GM12878 (cell line): ENCODE measurements at regions not wholly inside any gene's neighbourhood (a gene's known extent, or its start where the extent isn't known, plus 50 kb on each side); places are given as distances from the start of the nearest gene placed in this dataset.

Source experiments
- ATAC-seq: fragments of 200-7000 bp; cut with Tn5 transposase; 3 replicates; pipeline ENCODE4 v1.9.1; 2020; ENCODE audit warnings: mild to moderate bottlenecking, moderate library complexity
- BruUV-seq: library from RNA; stranded (reverse); fragments of 400-500 nt; replicated peaks from 2 replicates; lab custom pipeline; 2021; lab: Mats Ljungman, UMichigan
- CTCF ChIA-PET: fragments of 300-600 bp; sonication (Branson Sonifier 250); formaldehyde crosslinking; extraction: SDS; loops from one replicate; lab custom pipeline; 2021; ENCODE audit warnings: inconsistent platforms; lab: Yijun Ruan, JAX
- POLR2A ChIA-PET: fragments of 350-600 bp; formaldehyde crosslinking; extraction: SDS; loops from one replicate; lab custom pipeline; 2021; ENCODE audit warnings: inconsistent platforms; lab: Charles Lee
- RAD21 ChIA-PET: fragments of 300-600 bp; sonication (Branson Sonifier 250); formaldehyde crosslinking; loops from one replicate; lab custom pipeline; 2023; ENCODE audit warnings: antibody characterized with exemption; ENCODE audit not compliant: unreplicated experiment; lab: Charles Lee
- SMC1A ChIA-PET: fragments of 300-600 bp; sonication (Branson Sonifier 250); formaldehyde crosslinking; loops from one replicate; lab custom pipeline; 2023; ENCODE audit not compliant: unreplicated experiment, uncharacterized antibody; lab: Charles Lee
- DNase-seq: peaks from one replicate; pipeline ENCODE4 v3.0.0-alpha.2; 2011; ENCODE audit warnings: low read depth, low spot score
- FAIRE-seq: peaks from 3 replicates; lab custom pipeline; 2011; peaks lifted over from hg19 to GRCh38; lab: Jason Lieb, UNC
- H2AFZ ChIP-seq: 2 replicates; pipeline ENCODE4 v1.6.0; 2011; ENCODE audit warnings: low read depth, low read length, control low read depth; ENCODE audit not compliant: control insufficient read depth
- H3K27ac ChIP-seq: 2 replicates; pipeline ENCODE4 v1.5.1; 2011; ENCODE audit warnings: control low read depth; ENCODE audit not compliant: control insufficient read depth, insufficient read depth
- H3K27me3 ChIP-seq, 2 experiments: replicated peaks in 1 of 2; 2 replicates each; pipeline versions ENCODE4 v1.6.0 to v1.6.1; 2011; ENCODE audit warnings: low read length in 1 of 2; ENCODE audit not compliant: control insufficient read depth in 2 of 2, insufficient read depth in 2 of 2
- H3K36me3 ChIP-seq, 2 experiments: 2 replicates each; pipeline ENCODE4 v1.5.1; 2011; ENCODE audit warnings: low read length in 1 of 2; ENCODE audit not compliant: control insufficient read depth in 2 of 2, insufficient read depth in 2 of 2
- H3K4me1 ChIP-seq: 2 replicates; pipeline ENCODE4 v1.6.1; 2011; ENCODE audit warnings: mild to moderate bottlenecking, low read length, moderate library complexity, mixed read lengths; ENCODE audit not compliant: control insufficient read depth, insufficient read depth
- H3K4me2 ChIP-seq: 2 replicates; pipeline ENCODE4 v1.6.0; 2011; ENCODE audit warnings: control low read depth; ENCODE audit not compliant: control insufficient read depth, insufficient read depth
- H3K4me3 ChIP-seq: fragments of 200-600 bp; sonication (generic); 2 replicates; pipeline ENCODE4 v1.5.1; 2016
- H3K79me2 ChIP-seq: 2 replicates; pipeline ENCODE4 v1.6.0; 2011; ENCODE audit warnings: low read length; ENCODE audit not compliant: control insufficient read depth, insufficient read depth
- H3K9ac ChIP-seq: 2 replicates; pipeline ENCODE4 v1.8.0; 2011; ENCODE audit warnings: low read length, control low read depth, mixed read lengths; ENCODE audit not compliant: control insufficient read depth, insufficient read depth
- H3K9me3 ChIP-seq: replicated peaks from 3 replicates; pipeline ENCODE4 v1.5.1; 2011; ENCODE audit warnings: mild to moderate bottlenecking, low read length; ENCODE audit not compliant: control insufficient read depth, insufficient read depth
- H4K20me1 ChIP-seq: 2 replicates; pipeline ENCODE4 v1.6.0; 2011; ENCODE audit not compliant: control insufficient read depth, insufficient read depth
- ASH2L ChIP-seq: fragments of 300-600, 200-600 bp; sonication (generic); IDR thresholded peaks from 2 replicates; pipeline ENCODE4 v1.6.1; 2017; ENCODE audit warnings: low read depth, mild to moderate bottlenecking, borderline replicate concordance
- CEBPB ChIP-seq, 2 experiments: fragments of 150-350 bp in 1 of 2; IDR thresholded peaks; 2 replicates each; pipeline ENCODE4 v1.6.1; 2012 to 2014; ENCODE audit warnings: low read depth in 2 of 2, low read length in 2 of 2, borderline replicate concordance in 1 of 2, inconsistent platforms in 1 of 2
- CHD2 ChIP-seq: IDR thresholded peaks from 2 replicates; pipeline ENCODE4 v1.6.1; 2011; ENCODE audit warnings: low read depth, low read length, improper control_type of control experiment, borderline replicate concordance
- IRF3 ChIP-seq: fragments of 450-650 bp; IDR thresholded peaks from 2 replicates; pipeline ENCODE4 v1.6.1; 2014; ENCODE audit warnings: mild to moderate bottlenecking
- KLF5 ChIP-seq: fragments of 450-650 bp; IDR thresholded peaks from 2 replicates; pipeline ENCODE4 v1.6.1; 2014; ENCODE audit warnings: mild to moderate bottlenecking; ENCODE audit not compliant: partially characterized antibody
- NFXL1 ChIP-seq: fragments of 450-650 bp; IDR thresholded peaks from 2 replicates; pipeline ENCODE4 v1.6.1; 2017; ENCODE audit warnings: antibody characterized with exemption, mild to moderate bottlenecking, borderline replicate concordance
- RAD51 ChIP-seq: fragments of 450-650 bp; IDR thresholded peaks from 2 replicates; pipeline ENCODE4 v1.6.1; 2016; ENCODE audit warnings: moderate library complexity, mild to moderate bottlenecking, inconsistent platforms
- USF1 ChIP-seq: IDR thresholded peaks from 2 replicates; pipeline ENCODE4 v1.6.1; 2011; ENCODE audit warnings: borderline replicate concordance, low read depth, mild to moderate bottlenecking, moderate library complexity, mixed read lengths, low read length; ENCODE audit not compliant: insufficient read depth; ENCODE audit errors: extremely low read length
- ZBED1 ChIP-seq: IDR thresholded peaks from 2 replicates; pipeline ENCODE4 v1.6.1; 2016; ENCODE audit warnings: borderline replicate concordance
- WGBS: methylation state at CpG from one replicate; pipeline ENCODE4 v1.1.6; 2016; ENCODE audit warnings: low lambda C conversion rate; ENCODE audit not compliant: insufficient replicate concordance, insufficient coverage; ENCODE audit errors: missing lambda C conversion rate; 5-methylcytosine and 5-hydroxymethylcytosine counted together
- in situ Hi-C: fragments of 300-500 bp; cut with MboI; formaldehyde crosslinking; loops from 9 replicates; pipeline ENCODE4 v1.14.3; 2018; ENCODE audit warnings: mixed read lengths
- intact Hi-C: fragments of 100-400 bp; cut with micrococcal nuclease; formaldehyde crosslinking; loops from one replicate; pipeline ENCODE4 v1.14.2; 2022; ENCODE audit not compliant: unreplicated experiment
- TF ChIP-seq, protein P1 (sequence below): fragments of 450-650 bp; IDR thresholded peaks from 2 replicates; pipeline ENCODE4 v1.6.1; 2018; ENCODE audit warnings: borderline replicate concordance, mild to moderate bottlenecking; ENCODE audit not compliant: partially characterized antibody
- TF ChIP-seq, protein P2 (sequence below): IDR thresholded peaks from 2 replicates; pipeline ENCODE4 v1.6.1; 2012; ENCODE audit warnings: low read depth, low read length, improper control_type of control experiment

DNA sequence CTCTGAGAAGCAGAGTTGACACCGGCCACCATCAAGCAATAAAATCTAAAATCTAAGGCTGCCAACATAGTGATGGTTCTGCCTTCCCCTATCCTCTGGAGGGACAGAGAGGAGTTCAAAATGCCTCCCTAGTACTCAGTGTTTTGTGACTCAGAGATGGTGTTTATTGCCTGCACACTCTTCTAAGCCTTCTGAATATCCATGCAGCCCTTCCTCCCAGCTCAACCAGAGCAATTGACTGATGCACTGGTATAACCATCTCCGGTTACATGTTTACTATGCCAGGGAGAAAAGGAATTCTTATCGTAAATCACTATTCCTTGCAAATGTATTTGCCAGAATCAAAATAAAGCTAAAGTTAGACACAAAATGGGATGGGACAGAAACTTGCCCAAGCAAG is 132.9 kb upstream of the RAB4A start:
- 92% methylated on average over 3 of the region's 3 CpGs for WGBS
- H3K9ac ChIP-seq: no peak overlapping the region
- H3K36me3 ChIP-seq: no peaks in the 10 kb centered on the region
- H2AFZ ChIP-seq: no peak overlapping the region
- in situ Hi-C loops: no loop called here
- FAIRE-seq (no peak), DNase-seq (no peak), ATAC-seq (no peak)
- peaks cover 9% of the 10 kb centered on the region for H3K4me1 ChIP-seq
- intact Hi-C loops: no loop called here
- no peaks in the 10 kb centered on the region; the same call in 2 of the 3 replicates for H3K9me3 ChIP-seq
- H4K20me1 ChIP-seq: no peaks in the 10 kb centered on the region
- ChIA-PET CTCF (no interaction called here), POLR2A (no interaction called here), RAD21 (no interaction called here), SMC1A (no interaction called here)
- TF ChIP-seq CHD2 (no peak), ZBED1 (no peak), RAD51 (no peak), ASH2L (no peak), USF1 (no peak), KLF5 (no peak), IRF3 (no peak), CEBPB (IDR thresholded peaks at IDR 0.05; ENCODE audit: borderline replicate concordance in 1 of 2, low read depth in 2 of 2, low read length in 2 of 2) (no peak), NFXL1 (no peak)
- TF ChIP-seq, protein P1, sequence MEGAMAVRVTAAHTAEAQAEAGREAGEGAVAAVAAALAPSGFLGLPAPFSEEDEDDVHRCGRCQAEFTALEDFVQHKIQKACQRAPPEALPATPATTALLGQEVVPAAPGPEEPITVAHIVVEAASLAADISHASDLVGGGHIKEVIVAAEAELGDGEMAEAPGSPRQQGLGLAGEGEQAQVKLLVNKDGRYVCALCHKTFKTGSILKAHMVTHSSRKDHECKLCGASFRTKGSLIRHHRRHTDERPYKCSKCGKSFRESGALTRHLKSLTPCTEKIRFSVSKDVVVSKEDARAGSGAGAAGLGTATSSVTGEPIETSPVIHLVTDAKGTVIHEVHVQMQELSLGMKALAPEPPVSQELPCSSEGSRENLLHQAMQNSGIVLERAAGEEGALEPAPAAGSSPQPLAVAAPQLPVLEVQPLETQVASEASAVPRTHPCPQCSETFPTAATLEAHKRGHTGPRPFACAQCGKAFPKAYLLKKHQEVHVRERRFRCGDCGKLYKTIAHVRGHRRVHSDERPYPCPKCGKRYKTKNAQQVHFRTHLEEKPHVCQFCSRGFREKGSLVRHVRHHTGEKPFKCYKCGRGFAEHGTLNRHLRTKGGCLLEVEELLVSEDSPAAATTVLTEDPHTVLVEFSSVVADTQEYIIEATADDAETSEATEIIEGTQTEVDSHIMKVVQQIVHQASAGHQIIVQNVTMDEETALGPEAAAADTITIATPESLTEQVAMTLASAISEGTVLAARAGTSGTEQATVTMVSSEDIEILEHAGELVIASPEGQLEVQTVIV: no peak
- TF ChIP-seq, protein P2, sequence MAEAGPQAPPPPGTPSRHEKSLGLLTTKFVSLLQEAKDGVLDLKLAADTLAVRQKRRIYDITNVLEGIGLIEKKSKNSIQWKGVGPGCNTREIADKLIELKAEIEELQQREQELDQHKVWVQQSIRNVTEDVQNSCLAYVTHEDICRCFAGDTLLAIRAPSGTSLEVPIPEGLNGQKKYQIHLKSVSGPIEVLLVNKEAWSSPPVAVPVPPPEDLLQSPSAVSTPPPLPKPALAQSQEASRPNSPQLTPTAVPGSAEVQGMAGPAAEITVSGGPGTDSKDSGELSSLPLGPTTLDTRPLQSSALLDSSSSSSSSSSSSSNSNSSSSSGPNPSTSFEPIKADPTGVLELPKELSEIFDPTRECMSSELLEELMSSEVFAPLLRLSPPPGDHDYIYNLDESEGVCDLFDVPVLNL: no peak
- no TSS peak for BruUV-seq
- no peak overlapping the region for H3K27ac ChIP-seq
- H3K4me2 ChIP-seq: no peak overlapping the region
- H3K27me3 ChIP-seq: peaks cover 0 to 2% of the 10 kb centered on the region in 2 experiments; a peak in 1 of 4 replicates
- no peak overlapping the region for H3K4me3 ChIP-seq
- no peaks in the 10 kb centered on the region for H3K79me2 ChIP-seq
